Stimulated activated naive B cell treated with anti-CD40 and anti-IgM and Interleukin-4, amounts not matched to agents 10 μg/mL and 1 μg/mL and 100 μg/mL, for 72 hours (primary cell): ENCODE measurements at regions not wholly inside any gene's neighbourhood (a gene's known extent, or its start where the extent isn't known, plus 50 kb on each side); places are given as distances from the start of the nearest gene placed in this dataset.
"Not testable (repeated sequence)": the region's sequence is repeated elsewhere in the genome, so short reads cannot be mapped to it uniquely, and the experiment has no call there.

Source experiments
- ATAC-seq, 2 donors: fragments of 150-1000 bp; cut with Tn5 transposase; replicated peaks; 2 replicates each; pipeline ENCODE4 v1.10.0; 2021; ENCODE audit warnings: moderate library complexity in 1 of 2
- DNase-seq: peaks from one replicate; pipeline ENCODE4 v3.0.0; 2021
- H3K27ac Mint-ChIP-seq: one replicate; pipeline ENCODE4 v1.8.0; 2022; ENCODE audit warnings: mild to moderate bottlenecking, mixed read lengths
- H3K27me3 Mint-ChIP-seq, 2 donors: one replicate each; pipeline ENCODE4 v1.8.0; 2022; ENCODE audit warnings: mixed read lengths in 2 of 2
- H3K36me3 Mint-ChIP-seq, 2 donors: one replicate each; pipeline ENCODE4 v1.8.0; 2022; ENCODE audit warnings: mixed read lengths in 2 of 2, mild to moderate bottlenecking in 1 of 2
- H3K4me1 Mint-ChIP-seq, 2 donors: one replicate each; pipeline ENCODE4 v1.8.0; 2022; ENCODE audit warnings: mixed read lengths in 2 of 2, mild to moderate bottlenecking in 1 of 2
- H3K4me3 Mint-ChIP-seq, 2 donors: one replicate each; pipeline ENCODE4 v1.8.0; 2022; ENCODE audit warnings: mild to moderate bottlenecking in 2 of 2, mixed read lengths in 2 of 2, moderate library complexity in 1 of 2
- H3K9me3 Mint-ChIP-seq, 2 donors: one replicate each; pipeline ENCODE4 v1.8.0; 2022; ENCODE audit warnings: mixed read lengths in 2 of 2, mild to moderate bottlenecking in 1 of 2

GRCh38 chr1:229710746-229711145, 84.7 kb downstream of the URB2 start:
- no peak overlapping the region for H3K27ac Mint-ChIP-seq
- peaks cover 4 to 8% of the 10 kb centered on the region in 2 donors for H3K9me3 Mint-ChIP-seq
- peaks cover 0 to 4% of the 10 kb centered on the region in 2 donors for H3K36me3 Mint-ChIP-seq
- no peak for DNase-seq
- no peaks in the 10 kb centered on the region for H3K4me1 Mint-ChIP-seq
- H3K27me3 Mint-ChIP-seq, result peaks cover 0 to 5% of the 10 kb centered on the region in 2 donors
- no peak overlapping the region for H3K4me3 Mint-ChIP-seq
- no peak for ATAC-seq

- ATAC-seq (no peak), DNase-seq (no peak)
- Mint-ChIP-seq H3K9me3 (no peaks in the 10 kb centered on the region), H3K27ac (no peak overlapping the region), H3K4me1 (no peaks in the 10 kb centered on the region), H3K27me3 (peaks cover 0 to 3% of the 10 kb centered on the region in 2 donors), H3K36me3 (no peaks in the 10 kb centered on the region), H3K4me3 (no peak overlapping the region)
Observed at GRCh38 chr1:229714306-229714705, 88.3 kb downstream of the URB2 start.

DNA sequence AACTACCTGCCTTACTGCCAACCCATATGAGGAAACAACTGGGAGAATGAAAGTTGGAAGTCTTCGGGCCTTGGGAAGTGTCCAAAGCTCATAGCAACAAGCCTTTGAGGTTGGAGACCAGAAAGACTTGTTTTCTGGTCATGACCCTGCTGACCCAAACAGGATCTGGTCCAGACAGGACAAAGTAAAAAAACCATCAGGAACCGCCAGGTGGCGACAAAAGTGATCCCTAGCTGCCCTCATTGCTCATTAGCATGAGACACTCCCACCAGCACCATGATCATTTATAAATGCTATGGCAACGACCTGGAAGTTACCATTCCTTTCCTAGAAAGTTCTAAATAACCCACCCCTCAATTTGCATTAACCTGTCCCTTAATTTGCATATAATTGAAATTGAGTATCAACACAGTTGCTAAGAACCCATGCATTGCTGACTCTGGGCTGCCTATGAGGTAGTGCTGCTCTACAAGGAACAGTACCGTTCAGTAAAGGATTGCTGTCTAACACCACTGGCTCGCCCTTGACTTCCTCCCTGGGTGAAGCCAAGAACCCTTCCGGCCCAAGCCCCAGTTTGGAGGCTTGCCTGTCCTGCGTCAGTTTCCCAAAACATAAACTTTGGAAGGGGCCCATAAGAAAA, 89.0 kb downstream of the URB2 start:
- DNase-seq, result no peak

GRCh38 chr1:229716069-229716468, 90.0 kb downstream of the URB2 start:
- Mint-ChIP-seq H3K9me3 (peaks cover 4 to 8% of the 10 kb centered on the region in 2 donors), H3K27me3 (no peaks in the 10 kb centered on the region), H3K36me3 (no peaks in the 10 kb centered on the region), H3K27ac (no peak overlapping the region), H3K4me3 (no peak overlapping the region), H3K4me1 (no peaks in the 10 kb centered on the region)
- ATAC-seq (no peak), DNase-seq (no peak)

More for the DNA sequence above, 89.0 kb downstream of the URB2 start:
- Mint-ChIP-seq H3K4me1 (no peaks in the 10 kb centered on the region), H3K27me3 (peaks cover 0 to 3% of the 10 kb centered on the region in 2 donors), H3K36me3 (no peaks in the 10 kb centered on the region), H3K27ac (no peak overlapping the region), H3K9me3 (peaks cover 3 to 5% of the 10 kb centered on the region in 2 donors), H3K4me3 (no peak overlapping the region)
- ATAC-seq, result peak in 1 of 2 donors; percentile 50

- no peaks in the 10 kb centered on the region for H3K27me3 Mint-ChIP-seq
- H3K27ac Mint-ChIP-seq, result no peak overlapping the region
- H3K4me3 Mint-ChIP-seq, result no peak overlapping the region
- peaks cover 5 to 11% of the 10 kb centered on the region in 2 donors for H3K9me3 Mint-ChIP-seq
- ATAC-seq (no peak), DNase-seq (no peak)
- peaks cover 0 to 2% of the 10 kb centered on the region in 2 donors for H3K36me3 Mint-ChIP-seq
- no peaks in the 10 kb centered on the region for H3K4me1 Mint-ChIP-seq
Observed at GRCh38 chr1:229716704-229717103, 90.7 kb downstream of the URB2 start.

- H3K27me3 Mint-ChIP-seq, result no peaks in the 10 kb centered on the region
- no peak overlapping the region for H3K27ac Mint-ChIP-seq
- H3K9me3 Mint-ChIP-seq, result peaks cover 7 to 11% of the 10 kb centered on the region in 2 donors
Observed at GRCh38 chr1:229717786-229718576, 91.9 kb downstream of the URB2 start.

DNA sequence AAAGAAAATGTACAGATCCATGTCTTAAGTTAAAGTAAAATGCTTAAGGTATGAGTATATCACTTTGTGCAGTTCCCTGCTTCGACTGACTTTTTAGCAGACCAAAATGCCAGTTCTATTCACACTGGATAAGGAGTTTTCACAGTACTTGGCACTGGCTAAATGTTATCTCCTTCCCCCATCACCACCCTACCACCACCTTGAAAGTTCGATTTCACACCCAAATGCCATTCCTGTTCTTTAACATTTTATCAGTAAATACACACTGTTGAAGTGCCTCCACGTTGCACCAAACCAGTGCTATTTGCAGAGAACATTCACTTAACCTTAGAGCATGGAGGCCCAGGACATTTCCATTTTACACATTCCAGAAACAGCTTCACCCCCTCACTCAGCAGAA, 100.0 kb downstream of the URB2 start:
- H3K4me1 Mint-ChIP-seq, result no peaks in the 10 kb centered on the region
- H3K4me3 Mint-ChIP-seq, result no peak overlapping the region
- H3K27ac Mint-ChIP-seq, result no peak overlapping the region
- peaks cover 0 to 2% of the 10 kb centered on the region in 2 donors for H3K36me3 Mint-ChIP-seq
- peaks cover 3% of the 10 kb centered on the region in 2 donors for H3K9me3 Mint-ChIP-seq
- ATAC-seq, result no peak
- no peaks in the 10 kb centered on the region for H3K27me3 Mint-ChIP-seq
- DNase-seq, result no peak

More at GRCh38 chr1:229717786-229718576, 91.9 kb downstream of the URB2 start:
- Mint-ChIP-seq H3K4me1 (no peaks in the 10 kb centered on the region), H3K36me3 (peaks cover 0 to 2% of the 10 kb centered on the region in 2 donors), H3K4me3 (no peak overlapping the region)
- ATAC-seq (no peak), DNase-seq (no peak)

DNA sequence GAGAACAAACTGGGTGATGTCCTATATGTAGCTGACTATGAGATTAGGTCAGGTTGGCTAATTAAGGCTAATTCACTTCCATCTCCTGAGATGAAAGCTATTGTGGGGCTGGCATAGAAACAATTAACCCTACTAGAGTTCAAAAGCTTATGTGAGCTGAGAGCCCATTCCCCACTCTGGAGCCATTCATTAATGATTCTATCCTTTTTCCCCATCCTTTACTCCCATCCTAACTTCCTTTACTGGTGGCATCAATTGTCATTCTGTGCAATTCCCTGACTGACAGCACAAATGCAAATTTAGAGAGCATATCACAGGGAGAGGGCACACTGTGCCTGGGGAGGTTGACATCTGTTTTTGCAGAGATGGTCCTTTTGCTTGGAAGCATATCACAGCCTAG, 103.9 kb downstream of the URB2 start:
- Mint-ChIP-seq H3K27ac (no peak overlapping the region), H3K9me3 (no peaks in the 10 kb centered on the region)

GRCh38 chr1:229730573-229730972, 104.5 kb downstream of the URB2 start:
- ATAC-seq (no peak), DNase-seq (no peak)
- no peaks in the 10 kb centered on the region for H3K9me3 Mint-ChIP-seq
- no peak overlapping the region for H3K4me3 Mint-ChIP-seq
- H3K27me3 Mint-ChIP-seq, result no peaks in the 10 kb centered on the region
- no peak overlapping the region for H3K27ac Mint-ChIP-seq
- no peaks in the 10 kb centered on the region for H3K36me3 Mint-ChIP-seq
- no peaks in the 10 kb centered on the region for H3K4me1 Mint-ChIP-seq

More for the DNA sequence above, 103.9 kb downstream of the URB2 start:
- H3K4me1 Mint-ChIP-seq, result no peaks in the 10 kb centered on the region
- no peak overlapping the region for H3K4me3 Mint-ChIP-seq
- H3K27me3 Mint-ChIP-seq, result no peaks in the 10 kb centered on the region
- DNase-seq (no peak), ATAC-seq (no peak)
- no peaks in the 10 kb centered on the region for H3K36me3 Mint-ChIP-seq

GRCh38 chr1:229732061-229732460, 106.0 kb downstream of the URB2 start:
- ATAC-seq, result no peak
- DNase-seq, result no peak
- Mint-ChIP-seq H3K4me1 (no peaks in the 10 kb centered on the region), H3K9me3 (peaks cover 4 to 5% of the 10 kb centered on the region in 2 donors), H3K27ac (no peak overlapping the region), H3K4me3 (no peak overlapping the region), H3K27me3 (no peaks in the 10 kb centered on the region), H3K36me3 (peaks cover 0 to 3% of the 10 kb centered on the region in 2 donors)

- DNase-seq (no peak), ATAC-seq (no peak)
- Mint-ChIP-seq H3K27ac (no peak overlapping the region), H3K27me3 (no peaks in the 10 kb centered on the region), H3K4me3 (no peak overlapping the region), H3K4me1 (no peaks in the 10 kb centered on the region), H3K36me3 (peaks cover 2 to 9% of the 10 kb centered on the region in 2 donors), H3K9me3 (peaks cover 8 to 14% of the 10 kb centered on the region in 2 donors)
Observed at GRCh38 chr1:229736376-229736775, 110.3 kb downstream of the URB2 start.

GRCh38 chr1:229742614-229743013, 116.6 kb downstream of the URB2 start:
- Mint-ChIP-seq H3K9me3 (peaks cover 14 to 22% of the 10 kb centered on the region in 2 donors), H3K27me3 (peaks cover 9 to 11% of the 10 kb centered on the region in 2 donors)
- not testable (repeated sequence) for H3K36me3 Mint-ChIP-seq, DNase-seq, H3K4me1 Mint-ChIP-seq, H3K27ac Mint-ChIP-seq, H3K4me3 Mint-ChIP-seq, ATAC-seq

DNA sequence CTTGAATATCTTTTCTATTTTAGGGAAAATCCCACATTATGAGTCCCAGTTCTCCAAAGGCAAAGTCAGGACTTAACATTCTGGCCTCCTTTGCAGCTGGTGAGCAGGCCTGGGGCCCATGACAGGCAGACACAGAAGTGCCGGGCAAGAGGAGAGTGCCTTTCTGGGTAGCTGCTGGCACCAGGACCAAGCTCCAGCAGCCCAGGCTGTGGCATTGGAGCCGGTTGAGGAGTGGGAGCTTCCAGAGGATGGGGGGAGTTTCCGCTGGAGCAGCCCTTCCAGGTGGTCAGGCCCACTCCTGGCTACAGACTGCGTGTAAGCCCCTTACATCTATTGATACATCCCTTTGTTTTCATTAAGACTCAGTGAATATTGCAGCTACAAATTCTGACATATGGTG, 123.9 kb downstream of the URB2 start:
- Mint-ChIP-seq H3K9me3 (peaks cover 0 to 2% of the 10 kb centered on the region in 2 donors), H3K36me3 (no peaks in the 10 kb centered on the region), H3K27ac (no peak overlapping the region), H3K27me3 (peaks cover 11 to 12% of the 10 kb centered on the region in 2 donors), H3K4me3 (no peak overlapping the region), H3K4me1 (peaks cover 7 to 10% of the 10 kb centered on the region in 2 donors)
- DNase-seq (no peak), ATAC-seq (no peak)

DNA sequence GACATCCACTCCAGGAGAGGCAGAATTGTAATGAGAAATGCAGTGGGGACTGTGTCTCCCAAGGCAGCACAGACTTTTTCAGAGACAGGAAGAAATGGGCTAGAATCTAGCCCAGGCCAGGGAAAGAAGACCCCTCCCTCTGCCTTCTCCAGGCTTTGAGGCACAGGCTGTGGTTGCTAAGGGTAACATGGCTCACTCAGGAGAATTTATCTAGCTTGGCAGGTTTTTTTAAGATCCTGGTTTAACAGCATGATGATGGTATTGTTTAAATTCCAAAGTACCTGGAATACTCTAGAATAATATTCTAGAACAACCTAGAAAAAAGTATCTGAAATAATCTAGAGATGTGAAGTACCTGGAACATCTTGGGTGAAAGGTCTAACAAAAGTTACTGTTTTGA, 125.6 kb downstream of the URB2 start:
- DNase-seq, result no peak
- no peak overlapping the region for H3K4me3 Mint-ChIP-seq

DNA sequence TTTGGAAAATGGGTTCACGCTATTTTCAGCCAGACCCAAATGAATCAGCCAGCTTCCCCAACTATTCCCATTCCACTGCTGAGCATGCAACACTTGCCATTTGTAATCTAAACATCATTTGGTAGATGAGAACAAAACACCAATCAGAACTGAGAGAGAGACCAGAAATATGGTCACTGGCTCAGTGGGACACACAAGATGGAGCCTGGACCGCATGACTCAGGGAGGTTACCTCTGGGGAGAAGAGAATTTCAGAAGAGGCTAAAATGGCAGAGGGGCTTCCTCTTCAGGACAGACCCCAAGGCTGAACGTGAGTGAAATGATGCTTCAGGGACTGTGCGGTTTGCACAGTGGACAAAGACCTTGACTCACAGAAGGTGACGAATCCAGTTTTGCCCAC, 126.6 kb downstream of the URB2 start:
- peaks cover 0 to 3% of the 10 kb centered on the region in 2 donors for H3K27me3 Mint-ChIP-seq
- DNase-seq (no peak), ATAC-seq (no peak)
- no peaks in the 10 kb centered on the region for H3K36me3 Mint-ChIP-seq
- H3K4me1 Mint-ChIP-seq, result peaks cover 7 to 10% of the 10 kb centered on the region in 2 donors
- H3K4me3 Mint-ChIP-seq, result no peak overlapping the region
- no peak overlapping the region for H3K27ac Mint-ChIP-seq
- peaks cover 4 to 6% of the 10 kb centered on the region in 2 donors for H3K9me3 Mint-ChIP-seq

More for the DNA sequence above, 125.6 kb downstream of the URB2 start:
- Mint-ChIP-seq H3K4me1 (peaks cover 7 to 10% of the 10 kb centered on the region in 2 donors), H3K36me3 (no peaks in the 10 kb centered on the region), H3K9me3 (no peaks in the 10 kb centered on the region), H3K27ac (no peak overlapping the region), H3K27me3 (peaks cover 4 to 6% of the 10 kb centered on the region in 2 donors)
- ATAC-seq, result no peak
